Adrenal gland (tissue), 9 donors: ENCODE measurements at regions not wholly inside any gene's neighbourhood (a gene's known extent, or its start where the extent isn't known, plus 50 kb on each side); places are given as distances from the start of the nearest gene placed in this dataset.

Experiments used
- DNase-seq, 7 donors: peaks; one replicate each; pipeline ENCODE4 v3.0.0-alpha.2; 2019 to 2020
- H3K27ac ChIP-seq, 5 donors: fragments of 200-600 bp; sonication (generic) in 4 of 5; 1 replicate in 3 of 5; 2 replicates in 2 of 5; pipeline versions ENCODE4 v1.5.1 to v1.8.0; 2016 to 2020; ENCODE audit warnings: mild to moderate bottlenecking in 1 of 5
- H3K27me3 ChIP-seq: fragments of 200-600 bp; 2 replicates; pipeline ENCODE4 v1.8.0; 2021
- H3K36me3 ChIP-seq, 2 donors: fragments of 200-600 bp; replicated peaks in 1 of 2; 1 replicate in 1 of 2; 2 replicates in 1 of 2; pipeline versions ENCODE4 v1.5.1 to v1.8.0; 2018 to 2022
- H3K4me1 ChIP-seq, 2 donors: fragments of 200-600 bp; replicated peaks in 1 of 2; 1 replicate in 1 of 2; 2 replicates in 1 of 2; pipeline versions ENCODE4 v1.5.1 to v1.8.0; 2018 to 2021
- H3K4me3 ChIP-seq, 4 donors: fragments of 200-600 bp; sonication (generic) in 3 of 4; one replicate each; pipeline ENCODE4 v1.5.1; 2016 to 2018
- H3K9me3 ChIP-seq, 3 donors: fragments of 200-600 bp; sonication (generic) in 1 of 3; replicated peaks in 1 of 3; 1 replicate in 2 of 3; 2 replicates in 1 of 3; pipeline versions ENCODE4 v1.5.1 to v1.8.0; 2016 to 2021
- CTCF ChIP-seq, 6 experiments: fragments of 450-650 bp in 4 of 6; fragments of 200-600 bp in 2 of 6; sonication (generic) in 1 of 6; IDR thresholded peaks; 1 replicate in 5 of 6; 2 replicates in 1 of 6; pipeline versions ENCODE4 v1.5.1 to v1.8.0; 2016 to 2021; ENCODE audit warnings: antibody characterized with exemption in 6 of 6, mild to moderate bottlenecking in 2 of 6, moderate library complexity in 1 of 6
- POLR2A ChIP-seq, 2 donors: fragments of 450-650 bp; IDR thresholded peaks; one replicate each; pipeline ENCODE4 v1.6.1; 2017; ENCODE audit warnings: antibody characterized with exemption in 2 of 2, mild to moderate bottlenecking in 2 of 2, moderate library complexity in 1 of 2
- WGBS, 4 donors: extraction: QIAGEN DNeasy Blood & Tissue Kit in 2 of 4; methylation state at CpG; one replicate each; pipeline versions ENCODE4 v1.1.5 to v1.1.7; 2013 to 2017; 5-methylcytosine and 5-hydroxymethylcytosine counted together
- intact Hi-C, 2 donors: fragments of 100-400 bp; cut with DNase I; formaldehyde crosslinking; loops; one replicate each; pipeline versions ENCODE4 v1.14.1 to v1.15.0; 2022 to 2023
- donor health status: healthy with polysubstance abuse.
- donor health status: Bipolar disorder and iron deficiency.
- donor health status: DM: yes; HTN: yes; CAD: no.
- donor health status: DM: no; HTN: no; CAD: no.
- donor health status: DM: no; HTN: no; CAD: no.

GRCh38 chr12:73110816-73111215, 838.6 kb downstream of the TRHDE start:
- H3K4me1 ChIP-seq = no peaks in the 10 kb centered on the region
- H3K9me3 ChIP-seq = no peaks in the 10 kb centered on the region
- intact Hi-C loops = no loop called here
- TF ChIP-seq CTCF (IDR thresholded peaks at IDR 0.05) = no peak
- no peak for TF ChIP-seq POLR2A (IDR thresholded peaks at IDR 0.05)
- WGBS, 4 donors = 83 to 91% (median 85%) methylated on average over 2 of the region's 2 CpGs
- H3K27ac ChIP-seq = no peak overlapping the region
- no peaks in the 10 kb centered on the region for H3K36me3 ChIP-seq
- H3K27me3 ChIP-seq = no peaks in the 10 kb centered on the region
- H3K4me3 ChIP-seq = no peak overlapping the region
- DNase-seq = no peak

- no peaks in the 10 kb centered on the region for H3K36me3 ChIP-seq
- no peaks in the 10 kb centered on the region for H3K27me3 ChIP-seq
- H3K4me3 ChIP-seq = no peak overlapping the region
- no peaks in the 10 kb centered on the region for H3K4me1 ChIP-seq
- intact Hi-C loops = no loop called here
- no peaks in the 10 kb centered on the region for H3K9me3 ChIP-seq
- no peak for TF ChIP-seq CTCF (IDR thresholded peaks at IDR 0.05)
- no peak for TF ChIP-seq POLR2A (IDR thresholded peaks at IDR 0.05)
- H3K27ac ChIP-seq = no peak overlapping the region
- WGBS, 4 donors = 63 to 69% (median 67%) methylated on average over 4 of the region's 4 CpGs
- DNase-seq = no peak
Measured at GRCh38 chr12:73112035-73112816, 840.1 kb downstream of the TRHDE start.

DNA sequence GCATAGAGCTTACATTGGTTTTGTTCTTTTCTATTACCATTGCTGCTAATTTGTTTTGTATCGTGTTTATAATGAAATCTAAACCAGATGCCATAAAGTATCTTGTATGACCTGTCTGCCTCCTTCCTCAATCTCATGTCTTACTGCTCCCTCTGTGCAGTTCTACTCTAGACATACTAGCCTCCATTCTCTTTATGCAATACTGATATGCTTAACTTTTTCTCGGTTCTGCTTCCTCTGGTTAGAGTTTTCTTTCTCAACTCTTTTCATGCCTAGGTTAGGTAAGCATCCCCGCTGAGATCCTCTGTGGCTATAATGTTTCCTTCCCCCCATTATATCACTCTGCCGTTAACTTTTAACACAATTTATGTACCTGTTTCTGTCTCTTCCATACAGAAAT, 852.3 kb downstream of the TRHDE start:
- Histone ChIP-seq H3K27me3 (no peaks in the 10 kb centered on the region), H3K36me3 (no peaks in the 10 kb centered on the region), H3K27ac (no peak overlapping the region), H3K4me3 (no peak overlapping the region), H3K4me1 (no peaks in the 10 kb centered on the region), H3K9me3 (no peaks in the 10 kb centered on the region)
- intact Hi-C loops = no loop called here
- TF ChIP-seq CTCF (IDR thresholded peaks at IDR 0.05) (no peak), POLR2A (IDR thresholded peaks at IDR 0.05) (no peak)
- DNase-seq = no peak
- WGBS, 4 donors = 57 to 68% (median 65%) methylated on average over 4 of the region's 4 CpGs

- no peaks in the 10 kb centered on the region for H3K36me3 ChIP-seq
- H3K4me3 ChIP-seq = no peak overlapping the region
- H3K4me1 ChIP-seq = no peaks in the 10 kb centered on the region
- TF ChIP-seq CTCF (IDR thresholded peaks at IDR 0.05) (no peak), POLR2A (IDR thresholded peaks at IDR 0.05) (no peak)
- no peaks in the 10 kb centered on the region for H3K27me3 ChIP-seq
- no peaks in the 10 kb centered on the region for H3K9me3 ChIP-seq
- intact Hi-C loops = no loop called here
- no peak for DNase-seq
- no peak overlapping the region for H3K27ac ChIP-seq
Measured at GRCh38 chr12:73125148-73125547, 853.0 kb downstream of the TRHDE start.
